OCI-LY1 (cell line): ENCODE measurements at regions not wholly inside any gene's neighbourhood (a gene's known extent, or its start where the extent isn't known, plus 50 kb on each side); places are given as distances from the start of the nearest gene placed in this dataset.

Source experiments
- CTCF ChIP-seq: fragments of 200-600 bp; sonication (generic), shearing (Covaris generic); IDR thresholded peaks from 2 replicates; pipeline ENCODE4 v1.5.1; 2017; ENCODE audit warnings: mild to moderate bottlenecking, antibody characterized with exemption, low read length, moderate library complexity, mixed read lengths
- EZH2 ChIP-seq: fragments of 200-600 bp; sonication (generic), shearing (Covaris generic); IDR thresholded peaks from 2 replicates; pipeline ENCODE4 v1.8.0; 2017; ENCODE audit warnings: borderline replicate concordance, mixed run types, mild to moderate bottlenecking, antibody characterized with exemption, low read length, moderate library complexity, mixed read lengths

- TF ChIP-seq CTCF: no peak
- TF ChIP-seq EZH2: no peak
Measured at GRCh38 chr18:986552-986951, 81.9 kb downstream of the ADCYAP1 start.
